ENCODE measurements at regions not wholly inside any gene's neighbourhood (a gene's known extent, or its start where the extent isn't known, plus 50 kb on each side); places are given as distances from the start of the nearest gene placed in this dataset.

DNA sequence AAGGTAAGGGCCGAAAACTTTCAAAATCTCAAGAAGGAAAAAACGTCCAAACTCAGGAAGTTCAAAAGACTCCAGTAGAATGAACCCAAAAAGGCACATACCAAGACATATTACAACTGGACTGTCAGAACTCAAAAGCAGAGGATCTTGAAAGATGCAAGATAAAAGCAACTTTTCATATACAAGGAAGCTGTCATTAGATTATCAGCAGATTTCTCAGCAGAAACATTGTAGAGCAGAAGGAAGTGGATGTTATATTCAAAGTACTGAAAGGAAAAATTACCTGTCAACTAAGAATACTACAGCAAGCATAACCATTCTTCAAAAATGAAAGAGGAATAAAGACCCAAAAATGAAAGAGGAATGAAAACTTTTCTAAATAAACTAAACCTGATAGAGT, 224.9 kb downstream of the FAT4 start:
- no peak overlapping the region for H3K4me3 ChIP-seq (ENCODE audit: low read length)
- DNase-seq (ENCODE audit: low read depth) = no peak
- H3K4me1 ChIP-seq (ENCODE audit: control insufficient read depth, insufficient read depth, low read length) = no peaks in the 10 kb centered on the region
- H3K9ac ChIP-seq (ENCODE audit: low read length) = no peak overlapping the region
- H3K27me3 ChIP-seq (replicated peaks; ENCODE audit: control insufficient read depth, insufficient read depth, low read length) = no peaks in the 10 kb centered on the region
- H3K36me3 ChIP-seq (ENCODE audit: control insufficient read depth, insufficient read depth, low read length, severe bottlenecking) = no peaks in the 10 kb centered on the region
- H3K9me3 ChIP-seq (ENCODE audit: control insufficient read depth, low read length) = peaks cover 16% of the 10 kb centered on the region

DNA sequence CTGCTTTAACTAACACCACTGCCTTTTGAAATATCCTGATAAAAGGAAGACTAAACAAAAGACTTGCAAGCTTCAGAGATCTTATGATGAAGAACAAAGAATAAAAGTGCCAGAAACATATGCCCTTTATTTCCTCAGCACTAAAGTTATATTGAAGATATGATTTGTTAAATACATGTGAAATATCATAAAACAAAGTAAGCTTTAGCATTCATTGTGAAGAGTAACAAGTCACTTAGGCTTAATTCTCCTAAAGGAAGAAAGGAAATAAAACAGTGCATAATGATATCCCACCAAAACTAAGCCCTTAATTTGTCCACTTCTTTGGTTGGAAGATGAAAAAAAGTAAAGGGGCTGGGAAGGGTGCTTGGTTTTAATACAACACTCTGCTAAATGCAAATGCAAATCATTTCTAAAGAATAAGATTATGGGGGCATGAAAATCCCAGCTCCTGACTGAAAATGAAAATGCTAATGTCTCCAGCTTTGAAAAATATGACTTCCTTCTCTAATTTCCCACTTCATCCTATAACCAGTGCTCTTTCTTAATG, 227.2 kb downstream of the FAT4 start:
- no peak for DNase-seq (ENCODE audit: low read depth)
- peaks cover 16% of the 10 kb centered on the region for H3K9me3 ChIP-seq (ENCODE audit: control insufficient read depth, low read length)
- no peaks in the 10 kb centered on the region for H3K27me3 ChIP-seq (replicated peaks; ENCODE audit: control insufficient read depth, insufficient read depth, low read length)
- H3K4me3 ChIP-seq (ENCODE audit: low read length) = no peak overlapping the region
- no peak overlapping the region for H3K9ac ChIP-seq (ENCODE audit: low read length)
- no peaks in the 10 kb centered on the region for H3K4me1 ChIP-seq (ENCODE audit: control insufficient read depth, insufficient read depth, low read length)
- H3K36me3 ChIP-seq (ENCODE audit: control insufficient read depth, insufficient read depth, low read length, severe bottlenecking) = no peaks in the 10 kb centered on the region

DNA sequence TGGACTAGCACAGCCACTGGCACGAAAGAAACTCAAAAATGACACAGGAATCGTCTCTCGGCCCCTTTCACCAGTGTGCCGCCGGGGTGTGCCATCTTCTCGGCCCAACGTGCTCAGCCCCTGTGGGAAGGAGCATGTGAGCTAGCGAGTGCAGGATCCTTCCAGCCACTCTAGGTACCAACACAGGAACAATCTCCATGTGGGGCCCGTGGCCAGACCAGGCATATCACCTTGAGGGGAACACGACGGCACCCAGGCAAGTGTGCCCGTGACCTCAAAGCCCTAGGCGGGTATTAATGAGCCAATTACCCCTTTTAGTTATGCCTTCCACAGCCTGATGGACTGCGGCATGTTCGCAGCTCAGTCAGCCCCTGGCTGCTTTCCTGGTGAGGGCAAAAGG, 231.5 kb downstream of the FAT4 start:
- no peaks in the 10 kb centered on the region for H3K4me1 ChIP-seq (ENCODE audit: control insufficient read depth, insufficient read depth, low read length)
- H3K27me3 ChIP-seq (replicated peaks; ENCODE audit: control insufficient read depth, insufficient read depth, low read length) = no peaks in the 10 kb centered on the region

DNA sequence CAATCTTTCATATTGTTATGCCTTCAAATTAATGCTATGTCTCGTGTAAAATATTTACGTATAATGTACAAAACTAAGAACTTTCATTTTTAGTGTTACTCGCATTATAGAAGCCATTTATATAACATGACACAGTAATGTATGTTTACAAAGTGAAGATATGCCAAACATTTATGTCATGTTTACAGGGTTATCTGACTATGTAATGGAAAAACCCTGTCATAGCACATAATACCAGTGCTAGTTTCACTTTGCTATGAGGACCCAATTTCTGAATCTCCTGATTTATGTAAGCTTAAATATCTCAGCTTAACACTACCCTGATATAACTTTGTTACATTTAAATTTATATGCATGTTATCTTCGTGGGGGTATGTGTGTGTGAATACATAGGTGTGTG, 233.1 kb downstream of the FAT4 start:
- Histone ChIP-seq H3K27me3 (replicated peaks; ENCODE audit: control insufficient read depth, insufficient read depth, low read length) (no peaks in the 10 kb centered on the region), H3K9me3 (ENCODE audit: control insufficient read depth, low read length) (no peaks in the 10 kb centered on the region), H3K36me3 (ENCODE audit: control insufficient read depth, insufficient read depth, low read length, severe bottlenecking) (no peaks in the 10 kb centered on the region), H3K9ac (ENCODE audit: low read length) (no peak overlapping the region), H3K4me3 (ENCODE audit: low read length) (no peak overlapping the region), H3K4me1 (ENCODE audit: control insufficient read depth, insufficient read depth, low read length) (no peaks in the 10 kb centered on the region)
- peak; percentile 42 for DNase-seq (ENCODE audit: low read depth)

More for the DNA sequence above, 231.5 kb downstream of the FAT4 start:
- Histone ChIP-seq H3K4me3 (ENCODE audit: low read length) (no peak overlapping the region), H3K9ac (ENCODE audit: low read length) (no peak overlapping the region), H3K36me3 (ENCODE audit: control insufficient read depth, insufficient read depth, low read length, severe bottlenecking) (no peaks in the 10 kb centered on the region), H3K9me3 (ENCODE audit: control insufficient read depth, low read length) (no peaks in the 10 kb centered on the region)
- DNase-seq (ENCODE audit: low read depth) = no peak

DNA sequence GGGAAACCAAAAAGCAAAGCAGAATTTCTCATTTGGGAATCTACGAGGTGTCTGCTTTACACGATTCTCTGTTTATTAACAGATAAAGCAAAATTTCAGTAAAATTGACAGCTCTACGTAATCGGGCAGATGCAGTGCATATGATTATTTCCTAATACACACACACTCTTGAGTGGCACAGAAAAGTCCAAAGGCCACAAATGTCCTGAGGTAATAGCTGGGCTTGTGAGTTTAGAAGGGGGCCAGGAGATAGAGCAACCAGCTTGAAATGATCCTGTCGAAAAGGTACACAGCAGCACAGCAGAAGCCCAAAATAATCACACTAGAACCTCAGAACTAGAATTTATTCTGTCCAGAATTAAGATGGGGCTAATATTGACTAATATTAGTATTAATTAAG, 236.0 kb downstream of the FAT4 start:
- Histone ChIP-seq H3K27me3 (replicated peaks; ENCODE audit: control insufficient read depth, insufficient read depth, low read length) (no peaks in the 10 kb centered on the region), H3K9me3 (ENCODE audit: control insufficient read depth, low read length) (no peaks in the 10 kb centered on the region), H3K4me1 (ENCODE audit: control insufficient read depth, insufficient read depth, low read length) (no peaks in the 10 kb centered on the region), H3K4me3 (ENCODE audit: low read length) (no peak overlapping the region), H3K36me3 (ENCODE audit: control insufficient read depth, insufficient read depth, low read length, severe bottlenecking) (no peaks in the 10 kb centered on the region), H3K9ac (ENCODE audit: low read length) (no peak overlapping the region)
- DNase-seq (ENCODE audit: low read depth) = no peak

DNA sequence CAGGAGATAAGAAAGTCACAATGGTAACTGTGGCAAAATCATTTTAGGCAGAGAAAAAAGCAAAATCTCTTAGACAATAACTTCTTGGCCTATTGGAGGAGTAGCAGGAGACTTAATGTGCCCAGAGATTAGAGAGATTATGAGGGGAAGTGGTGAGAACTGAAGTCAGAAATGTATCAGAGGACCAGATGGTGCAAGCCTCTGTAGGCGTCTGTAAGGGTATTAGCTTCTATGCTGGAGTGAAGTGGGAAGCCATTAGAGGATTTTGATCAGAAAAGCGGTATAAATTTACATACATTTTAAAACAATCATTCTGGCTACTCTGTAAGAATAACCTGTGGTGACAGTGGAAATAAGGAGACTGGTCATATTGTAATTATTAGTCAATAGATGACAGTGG, 236.7 kb downstream of the FAT4 start:
- no peak for DNase-seq (ENCODE audit: low read depth)
- Histone ChIP-seq H3K36me3 (ENCODE audit: control insufficient read depth, insufficient read depth, low read length, severe bottlenecking) (no peaks in the 10 kb centered on the region), H3K9me3 (ENCODE audit: control insufficient read depth, low read length) (no peaks in the 10 kb centered on the region), H3K4me3 (ENCODE audit: low read length) (no peak overlapping the region), H3K9ac (ENCODE audit: low read length) (no peak overlapping the region), H3K4me1 (ENCODE audit: control insufficient read depth, insufficient read depth, low read length) (no peaks in the 10 kb centered on the region), H3K27me3 (replicated peaks; ENCODE audit: control insufficient read depth, insufficient read depth, low read length) (no peaks in the 10 kb centered on the region)

DNA sequence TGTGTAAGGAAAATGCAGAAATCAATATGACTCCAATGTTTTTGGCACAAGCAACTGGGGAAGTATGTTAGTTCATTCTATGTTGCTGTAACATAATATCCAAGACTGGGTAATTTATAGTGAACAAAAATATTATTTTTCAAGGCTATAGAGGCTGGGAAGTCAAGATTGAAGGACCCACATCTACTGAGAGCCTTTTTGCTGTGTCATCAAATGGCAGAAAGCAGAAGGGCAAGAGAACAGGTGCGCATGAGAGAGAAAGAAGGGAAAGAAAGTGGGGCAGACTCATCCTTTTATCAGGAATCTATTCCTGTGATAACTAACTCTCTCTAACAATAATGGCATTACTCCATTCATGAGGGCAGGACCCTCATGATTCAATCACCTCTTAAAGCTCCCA, 237.2 kb downstream of the FAT4 start:
- Histone ChIP-seq H3K9me3 (ENCODE audit: control insufficient read depth, low read length) (no peaks in the 10 kb centered on the region), H3K27me3 (replicated peaks; ENCODE audit: control insufficient read depth, insufficient read depth, low read length) (no peaks in the 10 kb centered on the region), H3K9ac (ENCODE audit: low read length) (no peak overlapping the region), H3K4me1 (ENCODE audit: control insufficient read depth, insufficient read depth, low read length) (no peaks in the 10 kb centered on the region), H3K36me3 (ENCODE audit: control insufficient read depth, insufficient read depth, low read length, severe bottlenecking) (no peaks in the 10 kb centered on the region), H3K4me3 (ENCODE audit: low read length) (no peak overlapping the region)
- DNase-seq (ENCODE audit: low read depth) = no peak

DNA sequence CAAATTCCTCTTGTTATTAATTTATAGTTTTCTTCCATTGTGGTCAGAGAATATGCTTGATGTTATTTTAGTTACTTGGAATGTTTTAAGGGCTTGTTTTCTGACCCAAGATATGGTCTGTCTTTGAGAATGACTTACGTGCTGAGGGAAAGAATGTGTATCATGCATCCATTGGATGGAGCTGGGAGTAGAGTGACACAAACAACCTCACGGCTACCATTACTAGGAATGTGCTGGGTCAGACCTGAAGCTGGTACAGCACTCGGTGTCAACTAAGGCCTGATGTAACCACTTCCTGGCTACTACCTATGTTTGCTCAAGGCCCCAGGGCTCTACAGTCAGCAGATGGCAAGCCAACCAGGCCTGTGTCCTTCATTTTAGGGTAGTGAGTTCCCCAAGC, 257.8 kb downstream of the FAT4 start:
- Histone ChIP-seq H3K36me3 (ENCODE audit: control insufficient read depth, insufficient read depth, low read length, severe bottlenecking) (no peaks in the 10 kb centered on the region), H3K27me3 (replicated peaks; ENCODE audit: control insufficient read depth, insufficient read depth, low read length) (no peaks in the 10 kb centered on the region), H3K4me3 (ENCODE audit: low read length) (no peak overlapping the region), H3K4me1 (ENCODE audit: control insufficient read depth, insufficient read depth, low read length) (no peaks in the 10 kb centered on the region), H3K9me3 (ENCODE audit: control insufficient read depth, low read length) (no peaks in the 10 kb centered on the region), H3K9ac (ENCODE audit: low read length) (no peak overlapping the region)
- DNase-seq (ENCODE audit: low read depth) = no peak

DNA sequence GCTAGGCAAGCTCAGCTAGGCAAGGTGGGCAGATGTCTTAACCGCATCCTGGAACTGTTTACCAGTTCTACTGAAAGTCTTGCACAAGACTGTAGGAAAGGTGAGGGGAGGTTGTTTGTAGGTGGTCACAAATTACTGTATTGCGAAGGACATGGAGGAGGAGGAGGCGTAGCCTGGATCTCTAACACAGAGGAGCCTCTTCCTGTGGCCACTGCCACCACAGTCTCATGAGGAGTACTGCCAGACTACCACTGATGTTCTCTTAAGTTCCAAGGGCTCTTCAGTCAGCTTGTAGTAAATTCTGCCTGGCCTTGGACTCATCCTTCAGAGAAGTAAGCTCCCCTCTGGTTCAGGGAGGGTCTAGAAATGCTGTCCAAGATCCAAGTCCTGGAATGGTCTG, 258.6 kb downstream of the FAT4 start:
- Histone ChIP-seq H3K4me3 (ENCODE audit: low read length) (no peak overlapping the region), H3K4me1 (ENCODE audit: control insufficient read depth, insufficient read depth, low read length) (no peaks in the 10 kb centered on the region), H3K36me3 (ENCODE audit: control insufficient read depth, insufficient read depth, low read length, severe bottlenecking) (no peaks in the 10 kb centered on the region), H3K9me3 (ENCODE audit: control insufficient read depth, low read length) (no peaks in the 10 kb centered on the region), H3K27me3 (replicated peaks; ENCODE audit: control insufficient read depth, insufficient read depth, low read length) (no peaks in the 10 kb centered on the region), H3K9ac (ENCODE audit: low read length) (no peak overlapping the region)
- no peak for DNase-seq (ENCODE audit: low read depth)

DNA sequence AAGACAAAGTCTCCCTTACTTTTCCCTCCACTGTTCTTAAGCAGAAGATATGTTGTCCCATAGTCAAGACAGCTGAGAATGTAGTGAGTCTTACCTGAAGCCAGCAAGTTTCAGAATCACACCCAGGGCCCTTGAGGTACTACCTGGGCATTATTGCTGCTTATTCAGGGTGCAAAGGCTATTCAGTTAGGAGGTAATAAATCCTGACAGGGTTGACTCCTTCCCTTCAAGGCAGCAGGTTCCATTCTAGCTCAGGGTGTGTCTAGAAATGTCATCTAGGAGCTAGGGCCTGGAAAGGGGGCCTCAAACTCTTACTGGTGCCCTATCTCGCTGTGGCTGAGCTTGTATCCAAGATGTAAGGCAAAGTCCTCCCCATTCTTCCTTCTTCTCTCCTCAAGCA, 259.0 kb downstream of the FAT4 start:
- H3K27me3 ChIP-seq (replicated peaks; ENCODE audit: control insufficient read depth, insufficient read depth, low read length) = no peaks in the 10 kb centered on the region
- no peak overlapping the region for H3K9ac ChIP-seq (ENCODE audit: low read length)
- H3K4me1 ChIP-seq (ENCODE audit: control insufficient read depth, insufficient read depth, low read length) = no peaks in the 10 kb centered on the region
- no peak overlapping the region for H3K4me3 ChIP-seq (ENCODE audit: low read length)
- DNase-seq (ENCODE audit: low read depth) = no peak
- no peaks in the 10 kb centered on the region for H3K9me3 ChIP-seq (ENCODE audit: control insufficient read depth, low read length)
- no peaks in the 10 kb centered on the region for H3K36me3 ChIP-seq (ENCODE audit: control insufficient read depth, insufficient read depth, low read length, severe bottlenecking)

DNA sequence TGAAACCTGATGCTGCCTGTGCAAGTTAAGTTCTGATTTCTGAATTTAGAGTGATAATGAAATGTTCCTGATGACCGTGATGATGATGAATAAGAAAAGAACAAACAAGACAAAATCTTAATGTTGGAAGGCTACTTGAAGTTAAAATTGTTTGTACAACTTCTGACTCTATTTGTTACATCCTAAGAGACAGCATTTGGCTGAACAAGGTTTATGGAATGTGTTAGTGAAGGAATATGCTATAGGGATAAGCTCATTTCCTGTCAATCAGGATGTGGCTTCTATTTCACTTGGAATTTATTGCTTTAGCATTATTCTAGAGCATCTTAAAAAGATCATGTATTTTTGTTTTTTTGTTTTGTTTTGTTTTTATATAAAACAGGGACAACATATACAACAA, 267.5 kb downstream of the FAT4 start:
- Histone ChIP-seq H3K27me3 (replicated peaks; ENCODE audit: control insufficient read depth, insufficient read depth, low read length) (no peaks in the 10 kb centered on the region), H3K9ac (ENCODE audit: low read length) (no peak overlapping the region), H3K4me1 (ENCODE audit: control insufficient read depth, insufficient read depth, low read length) (no peaks in the 10 kb centered on the region), H3K36me3 (ENCODE audit: control insufficient read depth, insufficient read depth, low read length, severe bottlenecking) (no peaks in the 10 kb centered on the region), H3K9me3 (ENCODE audit: control insufficient read depth, low read length) (no peaks in the 10 kb centered on the region), H3K4me3 (ENCODE audit: low read length) (no peak overlapping the region)
- peak; percentile 38 for DNase-seq (ENCODE audit: low read depth)

DNA sequence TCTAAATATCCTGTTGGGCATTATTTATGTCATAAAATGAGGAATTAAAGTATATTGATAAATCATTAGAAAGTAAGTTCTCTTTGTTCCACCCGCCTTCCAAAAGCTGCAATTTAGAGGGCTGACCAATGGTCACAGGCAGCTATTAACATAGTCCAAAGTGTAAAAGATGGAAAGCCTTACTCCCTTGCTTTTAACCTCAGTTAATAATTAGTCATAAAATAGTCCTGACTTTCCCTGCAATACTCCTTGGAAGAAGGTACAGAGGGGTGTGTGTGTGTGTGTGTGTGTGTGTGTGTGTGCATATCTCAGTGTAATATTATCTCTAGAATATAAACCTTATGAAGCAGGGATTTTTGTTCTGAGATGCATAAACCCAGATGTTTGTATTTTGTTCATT, 275.4 kb downstream of the FAT4 start:
- Histone ChIP-seq H3K9me3 (ENCODE audit: control insufficient read depth, low read length) (no peaks in the 10 kb centered on the region), H3K4me3 (ENCODE audit: low read length) (no peak overlapping the region), H3K27me3 (replicated peaks; ENCODE audit: control insufficient read depth, insufficient read depth, low read length) (no peaks in the 10 kb centered on the region), H3K36me3 (ENCODE audit: control insufficient read depth, insufficient read depth, low read length, severe bottlenecking) (no peaks in the 10 kb centered on the region), H3K9ac (ENCODE audit: low read length) (no peak overlapping the region), H3K4me1 (ENCODE audit: control insufficient read depth, insufficient read depth, low read length) (no peaks in the 10 kb centered on the region)
- no peak for DNase-seq (ENCODE audit: low read depth)

Data from adipocyte (in vitro differentiated cells).